Fibroblast of lung (primary cell): ENCODE measurements at regions not wholly inside any gene's neighbourhood (a gene's known extent, or its start where the extent isn't known, plus 50 kb on each side); places are given as distances from the start of the nearest gene placed in this dataset.
A peak's percentile ranks its signal among the peaks of the same experiment; 100 is the strongest.

Experiments
- DNase-seq, 2 donors: peaks; one replicate each; pipeline versions ENCODE4 v3.0.0 to v3.0.0-alpha.2; 2010; ENCODE audit warnings: low read depth in 2 of 2
- H2AFZ ChIP-seq: 2 replicates; pipeline ENCODE4 v1.5.1; 2012; ENCODE audit warnings: low read length, control low read depth, inconsistent platforms
- H3K27ac ChIP-seq: 2 replicates; pipeline ENCODE4 v1.5.1; 2011; ENCODE audit warnings: low read length, control low read depth; ENCODE audit not compliant: insufficient read depth
- H3K27me3 ChIP-seq: 2 replicates; pipeline ENCODE4 v1.5.1; 2011; ENCODE audit warnings: mild to moderate bottlenecking, low read length; ENCODE audit not compliant: control insufficient read depth, insufficient read depth
- H3K36me3 ChIP-seq: 2 replicates; pipeline ENCODE4 v1.5.1; 2011; ENCODE audit warnings: low read length; ENCODE audit not compliant: control insufficient read depth, insufficient read depth
- H3K4me1 ChIP-seq: 2 replicates; pipeline ENCODE4 v1.5.1; 2011; ENCODE audit warnings: low read length; ENCODE audit not compliant: control insufficient read depth, insufficient read depth; ENCODE audit errors: extremely low read depth
- H3K4me2 ChIP-seq: 2 replicates; pipeline ENCODE4 v1.5.1; 2011; ENCODE audit warnings: low read length, control low read depth; ENCODE audit not compliant: insufficient read depth; ENCODE audit errors: extremely low read depth
- H3K4me3 ChIP-seq, 4 experiments: fragments of 200-600 bp in 1 of 4; sonication (generic) in 1 of 4; replicated peaks in 1 of 4; 2 replicates each; pipeline ENCODE4 v1.5.1; 2011 to 2016; ENCODE audit warnings: low read length in 4 of 4, low read depth in 3 of 4, mild to moderate bottlenecking in 3 of 4, control low read depth in 2 of 4, inconsistent platforms in 1 of 4, mixed read lengths in 1 of 4; ENCODE audit not compliant: insufficient read depth in 1 of 4; ENCODE audit errors: control extremely low read depth in 1 of 4
- H3K79me2 ChIP-seq: 2 replicates; pipeline ENCODE4 v1.5.1; 2012; ENCODE audit warnings: mild to moderate bottlenecking, low read length, inconsistent platforms; ENCODE audit not compliant: control insufficient read depth, insufficient read depth
- H3K9ac ChIP-seq: 2 replicates; pipeline ENCODE4 v1.5.1; 2011; ENCODE audit warnings: mild to moderate bottlenecking, low read length, control low read depth; ENCODE audit not compliant: insufficient read depth
- H3K9me3 ChIP-seq: 2 replicates; pipeline ENCODE4 v1.5.1; 2012; ENCODE audit warnings: low read depth, low read length; ENCODE audit not compliant: control insufficient read depth, insufficient read depth
- H4K20me1 ChIP-seq: 2 replicates; pipeline ENCODE4 v1.5.1; 2011; ENCODE audit warnings: low read length; ENCODE audit not compliant: control insufficient read depth, insufficient read depth; ENCODE audit errors: extremely low read depth
- EZH2 ChIP-seq: IDR thresholded peaks from 2 replicates; pipeline ENCODE4 v1.5.1; 2012; ENCODE audit warnings: low read length, control low read depth, mild to moderate bottlenecking; ENCODE audit errors: missing control alignments
- TF ChIP-seq, protein P1 (sequence below), 2 donors: IDR thresholded peaks in 1 of 2; conservative IDR thresholded peaks in 1 of 2; 1 replicate in 1 of 2; 2 replicates in 1 of 2; pipeline ENCODE4 v1.5.1; 2011 to 2012; ENCODE audit warnings: low read length in 2 of 2, control low read depth in 1 of 2, inconsistent platforms in 1 of 2, low read depth in 1 of 2, mild to moderate bottlenecking in 1 of 2

GRCh38 chr6:84554074-84554473, 210.3 kb downstream of the TBX18 start:
- Histone ChIP-seq H3K27me3 (no peaks in the 10 kb centered on the region), H3K9me3 (no peaks in the 10 kb centered on the region), H3K4me3 (no peak overlapping the region), H3K4me2 (no peak overlapping the region), H3K27ac (no peak overlapping the region), H3K79me2 (no peaks in the 10 kb centered on the region), H3K36me3 (no peaks in the 10 kb centered on the region), H3K4me1 (no peaks in the 10 kb centered on the region), H4K20me1 (no peaks in the 10 kb centered on the region), H2AFZ (no peak overlapping the region), H3K9ac (no peak overlapping the region)
- TF ChIP-seq, protein P1, sequence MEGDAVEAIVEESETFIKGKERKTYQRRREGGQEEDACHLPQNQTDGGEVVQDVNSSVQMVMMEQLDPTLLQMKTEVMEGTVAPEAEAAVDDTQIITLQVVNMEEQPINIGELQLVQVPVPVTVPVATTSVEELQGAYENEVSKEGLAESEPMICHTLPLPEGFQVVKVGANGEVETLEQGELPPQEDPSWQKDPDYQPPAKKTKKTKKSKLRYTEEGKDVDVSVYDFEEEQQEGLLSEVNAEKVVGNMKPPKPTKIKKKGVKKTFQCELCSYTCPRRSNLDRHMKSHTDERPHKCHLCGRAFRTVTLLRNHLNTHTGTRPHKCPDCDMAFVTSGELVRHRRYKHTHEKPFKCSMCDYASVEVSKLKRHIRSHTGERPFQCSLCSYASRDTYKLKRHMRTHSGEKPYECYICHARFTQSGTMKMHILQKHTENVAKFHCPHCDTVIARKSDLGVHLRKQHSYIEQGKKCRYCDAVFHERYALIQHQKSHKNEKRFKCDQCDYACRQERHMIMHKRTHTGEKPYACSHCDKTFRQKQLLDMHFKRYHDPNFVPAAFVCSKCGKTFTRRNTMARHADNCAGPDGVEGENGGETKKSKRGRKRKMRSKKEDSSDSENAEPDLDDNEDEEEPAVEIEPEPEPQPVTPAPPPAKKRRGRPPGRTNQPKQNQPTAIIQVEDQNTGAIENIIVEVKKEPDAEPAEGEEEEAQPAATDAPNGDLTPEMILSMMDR (conservative IDR thresholded peaks at IDR 0.05 in 1 of 2, IDR thresholded peaks at IDR 0.05 in 1 of 2; ENCODE audit: low read depth in 1 of 2, low read length in 2 of 2) = no peak
- no peak for TF ChIP-seq EZH2
- DNase-seq = peak; percentile 8 to 89

- no peak overlapping the region for H3K27ac ChIP-seq
- H4K20me1 ChIP-seq = no peaks in the 10 kb centered on the region
- no peak overlapping the region for H3K4me2 ChIP-seq
- H3K9me3 ChIP-seq = no peaks in the 10 kb centered on the region
- DNase-seq = peak; percentile 36 to 37
- H3K79me2 ChIP-seq = no peaks in the 10 kb centered on the region
- H2AFZ ChIP-seq = no peak overlapping the region
- H3K4me1 ChIP-seq = no peaks in the 10 kb centered on the region
- H3K4me3 ChIP-seq = no peak overlapping the region
- no peak overlapping the region for H3K9ac ChIP-seq
- no peaks in the 10 kb centered on the region for H3K27me3 ChIP-seq
- TF ChIP-seq EZH2 = no peak
- TF ChIP-seq, protein P1 (conservative IDR thresholded peaks at IDR 0.05 in 1 of 2, IDR thresholded peaks at IDR 0.05 in 1 of 2; ENCODE audit: low read depth in 1 of 2, low read length in 2 of 2) = no peak
- H3K36me3 ChIP-seq = no peaks in the 10 kb centered on the region
Observed at GRCh38 chr6:84553527-84553926, 210.9 kb downstream of the TBX18 start.

- TF ChIP-seq, protein P1 (conservative IDR thresholded peaks at IDR 0.05 in 1 of 2, IDR thresholded peaks at IDR 0.05 in 1 of 2; ENCODE audit: low read depth in 1 of 2, low read length in 2 of 2) = no peak
- TF ChIP-seq EZH2 = no peak
- DNase-seq = no peak
Observed at GRCh38 chr6:84551797-84552196, 212.6 kb downstream of the TBX18 start.

More at GRCh38 chr6:84551797-84552196, 212.6 kb downstream of the TBX18 start:
- H3K9ac ChIP-seq = no peak overlapping the region
- no peaks in the 10 kb centered on the region for H3K79me2 ChIP-seq
- H3K4me1 ChIP-seq = no peaks in the 10 kb centered on the region
- H4K20me1 ChIP-seq = no peaks in the 10 kb centered on the region
- no peak overlapping the region for H3K27ac ChIP-seq
- no peak overlapping the region for H3K4me2 ChIP-seq
- no peak overlapping the region for H3K4me3 ChIP-seq
- H3K27me3 ChIP-seq = no peaks in the 10 kb centered on the region
- no peaks in the 10 kb centered on the region for H3K9me3 ChIP-seq
- H3K36me3 ChIP-seq = no peaks in the 10 kb centered on the region
- no peak overlapping the region for H2AFZ ChIP-seq
